ENCODE measurements at regions not wholly inside any gene's neighbourhood (a gene's known extent, or its start where the extent isn't known, plus 50 kb on each side); places are given as distances from the start of the nearest gene placed in this dataset. TPM values are rescaled to one million over a fixed set of nuclear protein-coding genes. Genes with fewer than 3 reads are reported as not detected.
A peak's percentile ranks its signal among the peaks of the same experiment; 100 is the strongest.

DNA sequence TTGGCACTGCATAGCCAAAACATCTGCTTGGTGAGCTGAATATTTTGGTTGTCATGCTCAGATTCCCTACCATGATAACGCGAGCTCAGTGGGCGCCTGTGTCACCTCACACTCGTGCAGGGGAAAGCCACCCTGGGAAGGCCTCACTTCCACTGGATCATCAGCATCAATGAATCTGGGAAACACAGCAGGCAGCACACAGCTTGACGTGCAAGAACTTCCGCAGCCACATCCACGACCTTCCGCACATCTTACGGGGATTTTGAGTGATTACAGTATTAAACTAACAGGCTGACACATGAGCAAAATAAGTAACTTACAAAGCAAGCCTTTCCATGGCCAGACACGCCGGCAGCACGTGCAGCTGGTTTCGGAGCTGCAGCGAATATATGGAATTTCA is 54.7 kb upstream of the FOXF1 start:
- H3K4me3 ChIP-seq (ENCODE audit: low read depth, low read length), result no peak overlapping the region
- no peak for DNase-seq (ENCODE audit: low read depth)
- TF ChIP-seq CTCF (IDR thresholded peaks at IDR 0.05; ENCODE audit: insufficient read depth, low read length), result no peak

DNA sequence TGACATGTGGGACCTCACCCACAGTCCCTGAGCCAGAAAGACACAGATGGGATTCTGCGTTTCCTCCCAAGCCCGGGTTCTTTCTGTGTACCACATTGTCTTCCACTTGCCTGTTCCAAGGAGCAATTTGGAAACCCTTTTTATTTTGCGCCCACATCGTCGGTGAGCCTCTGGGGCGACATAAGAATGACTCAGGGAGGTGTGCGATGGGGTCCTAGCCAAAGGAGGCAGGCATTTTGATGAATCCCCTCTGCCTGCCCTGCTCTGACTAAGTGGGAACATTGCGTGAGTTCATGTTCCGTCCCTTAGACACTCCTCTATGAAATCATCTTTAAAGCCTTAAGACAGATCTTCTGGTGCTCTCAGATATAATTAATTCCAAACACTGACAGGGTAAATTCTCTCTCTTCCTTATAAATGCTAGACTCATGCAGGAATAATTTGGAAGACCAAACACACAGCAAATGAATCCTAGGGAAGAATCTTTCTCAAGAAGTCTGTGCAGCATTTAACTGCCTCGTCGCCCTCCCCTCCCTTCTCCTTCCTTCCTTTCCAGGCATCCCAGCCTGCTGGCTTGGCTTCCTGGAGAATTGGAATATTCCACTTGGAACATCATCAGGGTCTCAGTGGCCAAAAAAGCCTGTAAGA is 52.7 kb upstream of the FOXF1 start:
- no peak overlapping the region for H3K4me3 ChIP-seq (ENCODE audit: low read depth, low read length)
- DNase-seq (ENCODE audit: low read depth), result peak; percentile 70
- TF ChIP-seq CTCF (IDR thresholded peaks at IDR 0.05; ENCODE audit: insufficient read depth, low read length), result no peak

DNA sequence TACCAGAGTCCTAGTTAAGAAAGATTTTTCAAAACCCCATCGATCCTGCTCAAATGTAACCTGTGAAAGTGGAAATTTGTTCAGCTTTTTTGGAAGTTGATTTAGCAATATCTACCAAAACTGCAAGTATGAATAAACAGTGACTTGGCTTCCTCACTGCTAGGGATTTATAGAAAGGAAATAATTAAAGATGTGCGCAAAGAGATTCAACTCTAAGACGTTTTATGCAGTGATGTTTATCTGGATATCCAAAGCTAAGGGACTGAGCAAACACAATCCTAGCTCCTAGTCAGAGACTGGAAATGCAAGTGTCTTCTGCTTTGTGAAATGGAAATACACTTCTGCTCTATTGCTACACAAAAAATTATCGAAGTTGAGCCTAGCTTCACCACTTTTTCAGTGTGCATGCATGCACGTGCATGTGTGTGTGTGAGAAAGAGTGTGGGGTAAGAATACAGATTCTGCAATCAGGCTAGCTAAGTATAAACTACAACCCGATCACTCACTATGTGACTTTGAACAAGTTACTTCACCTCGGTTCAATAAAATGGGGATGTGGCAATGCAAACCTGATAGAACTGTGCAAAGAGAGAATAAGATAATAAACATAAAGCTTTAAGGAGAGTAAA is 52.1 kb upstream of the FOXF1 start:
- no peak overlapping the region for H3K4me3 ChIP-seq (ENCODE audit: low read depth, low read length)
- no peak for DNase-seq (ENCODE audit: low read depth)
- TF ChIP-seq CTCF (IDR thresholded peaks at IDR 0.05; ENCODE audit: insufficient read depth, low read length), result no peak

GRCh38 chr16:86459266-86459665 is 51.1 kb upstream of the FOXF1 start:
- H3K4me3 ChIP-seq (ENCODE audit: low read depth, low read length), result no peak overlapping the region
- DNase-seq (ENCODE audit: low read depth), result no peak
- no peak for TF ChIP-seq CTCF (IDR thresholded peaks at IDR 0.05; ENCODE audit: insufficient read depth, low read length)

Small RNAs in the stretch of these regions (small RNA-seq; reads per million reads assigned to genes)
- gene RF00019, result not detected

Data from fibroblast of the aortic adventitia (primary cell).